GM19395 (cell line): ENCODE measurements at regions not wholly inside any gene's neighbourhood (a gene's known extent, or its start where the extent isn't known, plus 50 kb on each side); places are given as distances from the start of the nearest gene placed in this dataset.
"Not testable (repeated sequence)": the region's sequence is repeated elsewhere in the genome, so short reads cannot be mapped to it uniquely, and the experiment has no call there.

ENCODE experiments used
- ATAC-seq: cut with Tn5 transposase; IDR thresholded peaks from one replicate; pipeline ENCODE4 v1.9.1; 2021; ENCODE audit warnings: mild to moderate bottlenecking, moderate library complexity; ENCODE audit not compliant: unreplicated experiment

- ATAC-seq, result no peak
Observed at GRCh38 chr14:29982171-29982570, 54.5 kb upstream of the PRKD1 start.

- ATAC-seq, result no peak
Observed at GRCh38 chr14:29982993-29983392, 55.3 kb upstream of the PRKD1 start.

GRCh38 chr14:29990344-29990857, 62.8 kb upstream of the PRKD1 start:
- not testable (repeated sequence) for ATAC-seq

GRCh38 chr14:29990993-29991392, 63.3 kb upstream of the PRKD1 start:
- ATAC-seq, result no peak

GRCh38 chr14:29993143-29993542, 65.5 kb upstream of the PRKD1 start:
- ATAC-seq, result no peak

GRCh38 chr14:29999013-29999539, 71.4 kb upstream of the PRKD1 start:
- no peak for ATAC-seq

GRCh38 chr14:30002859-30003258, 75.2 kb upstream of the PRKD1 start:
- ATAC-seq, result no peak

GRCh38 chr14:30005114-30005808, 77.6 kb upstream of the PRKD1 start:
- peak; percentile 77 for ATAC-seq

- ATAC-seq, result no peak
Observed at GRCh38 chr14:30006695-30007094, 79.0 kb upstream of the PRKD1 start.

- no peak for ATAC-seq
Observed at GRCh38 chr14:30015489-30015888, 87.8 kb upstream of the PRKD1 start.

GRCh38 chr14:30016002-30016401, 88.4 kb upstream of the PRKD1 start:
- ATAC-seq, result no peak

GRCh38 chr14:30017370-30017993, 89.8 kb upstream of the PRKD1 start:
- ATAC-seq, result no peak

GRCh38 chr14:30020271-30020670, 92.6 kb upstream of the PRKD1 start:
- no peak for ATAC-seq

- ATAC-seq, result no peak
Observed at GRCh38 chr14:30020687-30021086, 93.0 kb upstream of the PRKD1 start.

- ATAC-seq, result not testable (repeated sequence)
Observed at GRCh38 chr14:30023350-30023749, 95.7 kb upstream of the PRKD1 start.

- no peak for ATAC-seq
Observed at GRCh38 chr14:30034152-30034551, 106.5 kb upstream of the PRKD1 start.

- no peak for ATAC-seq
Observed at GRCh38 chr14:30035361-30035760, 107.7 kb upstream of the PRKD1 start.

- ATAC-seq, result no peak
Observed at GRCh38 chr14:30045720-30046119, 118.1 kb upstream of the PRKD1 start.

- ATAC-seq, result no peak
Observed at GRCh38 chr14:30053103-30053502, 125.5 kb upstream of the PRKD1 start.

- ATAC-seq, result no peak
Observed at GRCh38 chr14:30054201-30054600, 126.6 kb upstream of the PRKD1 start.

GRCh38 chr14:30058401-30058800, 130.8 kb upstream of the PRKD1 start:
- ATAC-seq, result no peak

GRCh38 chr14:30063746-30064145, 136.1 kb upstream of the PRKD1 start:
- ATAC-seq, result no peak
